Inferior parietal cortex (tissue), 1 donor: ENCODE measurements at regions not wholly inside any gene's neighbourhood (a gene's known extent, or its start where the extent isn't known, plus 50 kb on each side); places are given as distances from the start of the nearest gene placed in this dataset.

Experiments
- DNase-seq: peaks from one replicate; pipeline ENCODE4 v3.0.0-alpha.2; 2016; ENCODE audit errors: extremely low spot score

DNA sequence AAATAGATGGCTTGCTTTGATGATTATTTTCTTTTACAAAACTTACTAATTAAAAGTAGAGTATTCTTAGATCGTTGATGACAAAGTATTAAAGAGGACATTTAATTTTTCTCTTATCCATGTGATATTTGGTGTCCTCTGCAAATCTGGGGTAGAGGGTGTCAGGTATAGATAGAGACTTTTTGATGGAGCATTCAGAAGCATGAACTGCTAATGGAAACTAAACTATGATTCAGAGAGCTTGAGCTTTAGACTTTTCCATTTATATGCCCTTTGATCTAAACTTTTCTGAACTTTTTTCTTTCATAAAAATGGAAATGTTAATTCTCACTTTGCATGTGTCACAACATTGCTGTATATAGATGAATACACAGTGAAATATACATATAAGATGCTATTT is 619.7 kb downstream of the PLCL1 start:
- no peak for DNase-seq

DNA sequence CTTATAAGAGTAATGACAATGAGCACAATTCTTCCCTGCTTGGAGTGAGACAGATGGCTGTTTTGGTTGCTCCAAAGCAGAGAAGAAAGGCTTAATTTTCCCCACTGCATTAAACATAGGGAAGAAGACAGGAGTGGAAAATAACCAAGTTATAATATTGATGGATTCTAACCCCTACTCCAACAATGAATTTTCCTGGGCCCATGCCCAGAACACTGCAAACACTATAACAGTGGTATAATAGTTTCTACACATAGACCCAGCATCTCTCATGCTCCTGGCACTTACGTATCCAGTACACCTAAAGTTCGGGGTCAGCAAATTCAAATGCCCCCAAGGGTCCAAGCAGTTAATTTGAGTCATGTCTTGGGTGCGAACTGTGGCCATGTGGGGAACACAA is 613.4 kb downstream of the PLCL1 start:
- DNase-seq: no peak

DNA sequence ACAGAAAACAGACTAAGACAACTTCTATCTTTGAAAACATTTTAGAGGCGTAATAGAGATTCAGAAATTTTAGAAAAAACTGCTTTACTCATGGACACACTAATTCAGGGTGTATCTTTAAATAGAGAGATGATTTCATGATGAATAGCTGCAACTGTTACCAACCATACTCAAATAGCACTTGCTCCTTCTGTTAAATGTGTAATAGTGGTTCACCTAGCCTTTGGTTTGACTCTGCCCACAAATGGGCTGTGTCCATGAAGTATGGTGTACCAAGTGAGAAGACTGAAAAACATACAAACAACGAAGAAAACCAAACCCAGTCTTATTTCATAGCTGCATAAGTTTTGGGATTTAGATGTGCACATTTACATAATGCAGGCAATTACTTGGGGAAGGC is 610.6 kb downstream of the PLCL1 start:
- no peak for DNase-seq

DNA sequence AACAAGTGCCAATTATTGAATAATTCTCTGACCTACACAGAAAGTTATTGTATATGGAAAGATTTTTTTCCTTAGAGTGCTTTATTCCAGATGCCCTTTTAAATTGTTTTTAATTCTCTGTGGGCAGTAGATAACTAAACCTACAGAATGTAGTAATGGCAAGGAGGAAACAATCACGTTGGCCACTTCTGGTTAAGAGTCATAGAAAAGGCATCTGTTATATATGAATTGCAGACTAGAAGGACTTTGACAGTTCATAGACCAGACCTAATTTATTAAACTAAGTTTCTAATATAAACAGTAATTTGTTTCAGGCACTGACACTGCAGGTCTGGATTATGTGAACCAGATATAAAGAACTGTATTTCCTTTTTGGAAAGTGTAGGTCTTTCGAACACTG is 607.5 kb downstream of the PLCL1 start:
- no peak for DNase-seq

DNA sequence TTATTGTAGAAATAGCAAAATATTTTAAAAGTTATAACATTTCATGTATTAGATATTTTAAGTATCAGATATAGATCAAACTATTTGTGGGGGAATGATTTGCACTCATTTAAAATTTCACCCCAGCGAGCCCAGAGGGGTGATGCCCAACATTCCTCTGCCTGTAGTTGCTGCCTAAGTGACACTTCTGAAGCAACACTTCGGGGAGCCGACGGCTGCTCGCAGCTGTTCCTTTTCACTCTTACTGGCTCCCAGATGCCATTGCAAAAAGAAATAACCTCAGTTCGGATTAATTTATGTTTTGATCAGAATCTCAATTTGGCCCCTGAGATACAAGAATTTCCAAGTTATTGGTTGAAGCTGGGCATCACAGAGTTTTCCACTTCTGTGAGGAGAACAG is 603.8 kb downstream of the PLCL1 start:
- DNase-seq: no peak

DNA sequence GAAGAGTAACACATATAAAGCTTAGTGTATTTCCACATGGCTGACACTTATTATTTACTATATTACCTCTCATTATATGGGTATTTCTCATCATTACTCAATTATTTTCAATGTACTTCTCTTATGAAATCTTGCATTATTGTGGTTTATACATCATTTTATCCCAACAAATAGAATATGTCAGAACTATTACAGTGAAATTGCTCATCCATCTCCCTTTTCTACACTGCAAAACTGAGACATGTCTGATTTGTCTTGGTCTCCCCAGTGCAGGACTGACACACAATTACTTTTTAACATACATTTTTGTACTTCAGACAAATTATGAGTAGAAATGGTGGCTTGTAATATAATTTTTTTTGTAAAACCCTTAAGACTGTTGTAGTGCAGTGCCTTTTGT is 600.9 kb downstream of the PLCL1 start:
- no peak for DNase-seq

DNA sequence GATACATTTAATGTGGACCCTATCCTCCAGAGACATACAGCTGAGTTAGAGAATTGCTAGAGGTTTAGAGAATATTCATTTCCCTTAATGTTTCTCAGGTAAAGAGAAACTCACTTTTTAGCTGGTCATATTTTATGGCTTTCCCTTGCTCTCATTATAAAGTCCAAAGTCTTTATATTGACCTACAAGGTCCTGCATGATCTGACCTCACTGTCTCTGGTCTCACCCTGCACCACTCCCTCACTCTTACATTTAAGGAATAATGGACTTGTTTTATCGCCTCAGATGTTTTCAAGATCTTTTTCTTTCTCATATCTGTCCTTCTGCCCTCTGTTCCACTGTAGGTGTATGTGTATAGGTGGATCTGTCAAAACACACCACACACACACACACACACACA is 597.3 kb downstream of the PLCL1 start:
- no peak for DNase-seq

DNA sequence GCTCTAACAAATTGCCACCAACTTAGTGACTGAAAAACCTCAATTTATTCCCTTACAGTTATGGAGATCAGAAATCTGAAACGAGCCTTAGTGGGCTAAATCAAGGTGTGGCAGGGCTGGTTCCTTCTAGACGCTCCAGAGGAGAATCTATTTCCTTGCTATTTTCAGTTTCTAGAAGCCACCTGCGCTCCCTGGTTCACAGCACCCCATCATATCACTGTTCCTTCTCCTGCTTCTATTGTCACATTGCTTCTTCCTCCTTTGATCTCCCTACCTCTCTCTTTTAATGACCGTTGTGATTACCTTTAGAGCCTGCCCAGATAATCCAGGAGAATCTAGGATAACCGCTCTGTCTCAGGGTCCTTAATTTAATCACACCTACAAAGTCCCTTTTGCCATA is 596.6 kb downstream of the PLCL1 start:
- no peak for DNase-seq

DNA sequence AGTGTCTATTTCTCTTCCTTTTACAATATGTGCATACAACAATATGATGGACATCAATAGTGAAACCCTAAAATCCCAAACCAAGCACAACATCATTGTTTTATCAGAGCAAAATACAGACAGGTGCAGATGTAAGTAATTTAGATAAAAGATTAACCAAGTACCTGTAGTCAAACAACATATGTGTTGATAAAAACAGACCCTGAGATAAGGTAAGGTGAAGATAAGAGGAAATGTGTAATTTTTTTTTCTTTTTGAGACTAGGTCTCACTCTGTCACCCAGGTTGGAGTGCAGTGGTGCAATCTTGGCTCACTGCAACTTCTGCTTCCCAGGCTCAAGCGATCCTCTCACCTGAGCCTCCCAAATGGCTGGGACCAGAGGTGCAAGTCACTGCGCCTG is 589.8 kb downstream of the PLCL1 start:
- no peak for DNase-seq

DNA sequence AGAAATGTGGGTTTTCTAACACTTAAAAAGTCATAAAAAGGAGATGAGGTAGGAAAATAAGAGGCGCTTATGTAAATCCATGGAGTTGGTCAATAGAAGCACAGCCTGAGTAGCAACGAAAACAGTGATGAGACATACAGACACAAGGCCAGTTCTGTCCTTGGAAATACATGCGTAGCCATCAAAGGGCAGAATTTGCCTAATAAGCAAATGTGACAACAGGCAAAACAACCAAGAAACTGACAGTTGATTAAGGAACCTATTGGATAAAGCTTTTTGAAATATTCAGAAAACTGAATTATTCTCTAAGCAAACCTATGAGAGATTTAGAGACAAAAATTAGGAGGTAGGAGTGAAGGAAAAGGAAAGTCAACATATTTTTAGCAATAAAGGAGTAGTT is 586.3 kb downstream of the PLCL1 start:
- DNase-seq: no peak

DNA sequence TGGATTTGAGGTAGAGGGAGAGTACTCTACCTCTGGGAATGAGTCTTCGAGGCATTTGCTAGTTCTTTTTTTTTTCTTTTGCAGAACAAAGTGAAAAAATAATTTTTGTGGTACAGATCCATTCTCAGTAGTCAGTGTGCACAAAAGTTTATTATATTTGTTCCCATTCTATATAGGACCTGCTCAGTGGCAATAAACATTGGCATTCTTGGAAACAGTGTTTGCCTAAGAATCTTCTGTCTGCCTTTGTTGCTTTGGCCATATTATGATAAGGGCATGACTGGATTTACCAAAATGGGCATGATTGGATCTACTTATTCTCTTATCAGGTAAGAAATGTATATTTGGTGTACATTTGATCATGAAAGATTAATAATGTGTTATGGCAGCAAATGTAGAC is 583.3 kb downstream of the PLCL1 start:
- DNase-seq: no peak

DNA sequence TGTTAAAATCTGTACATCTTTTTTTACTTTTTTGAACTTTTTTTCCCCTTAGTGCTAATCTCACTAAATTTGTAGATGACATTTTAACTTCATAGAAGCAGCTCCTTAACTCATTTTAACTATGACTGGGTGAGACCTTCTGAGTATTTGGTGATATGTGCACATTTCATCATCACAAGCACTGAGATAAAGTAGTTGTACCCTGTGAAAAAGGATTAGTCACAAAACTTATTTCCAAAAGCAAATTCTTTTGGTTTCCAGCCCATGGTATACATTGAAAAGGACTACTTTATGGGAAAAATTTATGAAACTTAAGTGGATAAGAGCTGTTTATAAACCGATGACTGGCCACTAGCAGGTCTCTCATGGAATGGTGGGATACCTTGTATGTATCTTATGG is 581.5 kb downstream of the PLCL1 start:
- no peak for DNase-seq

DNA sequence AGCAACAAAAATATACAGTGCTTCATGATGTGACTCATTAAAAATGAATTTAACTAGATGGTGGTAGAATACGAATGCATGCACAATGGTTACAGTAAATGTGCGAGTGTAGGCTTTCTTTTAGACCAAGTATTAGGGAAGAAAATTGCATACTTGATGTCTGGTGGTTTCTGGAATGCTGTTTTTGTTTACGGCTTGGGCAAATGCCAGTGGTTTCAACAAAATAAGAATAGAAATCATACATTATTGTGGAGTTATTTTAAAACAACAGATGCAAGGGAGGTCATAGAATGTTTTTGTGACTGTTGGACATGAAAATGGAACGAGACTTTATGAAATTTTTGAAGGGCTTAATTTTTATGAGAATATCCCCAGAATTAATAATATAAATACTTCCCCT is 580.9 kb downstream of the PLCL1 start:
- DNase-seq: no peak

DNA sequence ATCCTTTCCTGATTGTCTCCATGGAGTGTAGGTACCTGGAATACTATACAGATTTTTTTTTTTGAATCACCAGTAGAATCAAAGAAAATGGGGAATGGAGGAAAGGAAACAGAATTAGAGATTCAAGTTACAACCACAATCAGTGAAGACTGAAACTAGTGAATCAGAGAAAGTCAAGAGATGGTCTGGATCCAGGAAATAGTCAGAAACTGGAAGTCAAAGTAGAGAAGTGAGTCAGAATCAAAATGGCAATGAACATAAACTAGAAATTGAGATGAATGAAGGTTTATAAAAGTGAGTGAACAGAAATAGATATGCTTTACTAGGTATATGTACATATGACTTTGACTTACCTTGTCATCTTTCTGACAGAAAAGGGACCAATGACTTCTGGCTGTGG is 579.0 kb downstream of the PLCL1 start:
- no peak for DNase-seq

DNA sequence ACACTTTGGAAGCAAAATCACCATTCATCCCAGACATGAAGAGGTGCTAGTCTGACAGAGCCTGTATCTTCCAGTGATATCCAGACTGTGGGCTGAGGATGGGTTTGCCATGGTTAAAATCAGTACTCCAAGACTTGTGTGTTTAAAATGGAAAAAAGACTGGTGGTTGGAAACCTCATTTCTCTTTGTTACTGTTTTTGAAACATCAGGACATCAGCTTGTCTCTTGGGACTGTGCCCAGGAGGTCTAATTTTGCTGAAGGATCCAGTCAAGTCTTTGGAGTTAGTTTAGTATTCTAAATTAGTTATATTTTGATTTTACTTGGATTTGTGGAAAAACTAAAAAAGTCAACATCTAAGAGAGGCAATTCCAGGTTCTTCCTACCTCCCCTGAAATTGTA is 578.4 kb downstream of the PLCL1 start:
- no peak for DNase-seq

DNA sequence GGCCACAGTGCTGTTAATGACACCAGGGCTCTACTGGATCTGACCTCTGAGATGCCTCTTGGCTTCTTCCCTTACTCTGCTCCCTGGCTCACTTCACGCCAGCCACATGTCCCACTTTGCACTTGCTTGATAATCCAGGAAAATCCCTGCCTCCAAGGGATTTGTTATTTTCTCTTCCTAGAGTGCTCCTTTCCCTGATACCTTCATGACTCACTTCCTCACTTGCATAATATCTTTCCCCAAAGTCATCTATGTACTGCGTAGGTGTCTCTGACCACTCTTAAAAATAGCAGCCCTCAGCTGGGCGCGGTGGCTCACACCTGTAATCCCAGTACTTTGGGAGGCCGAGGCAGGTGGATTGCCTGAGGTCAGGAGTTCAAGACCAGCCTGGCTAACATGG is 572.3 kb downstream of the PLCL1 start:
- no peak for DNase-seq

DNA sequence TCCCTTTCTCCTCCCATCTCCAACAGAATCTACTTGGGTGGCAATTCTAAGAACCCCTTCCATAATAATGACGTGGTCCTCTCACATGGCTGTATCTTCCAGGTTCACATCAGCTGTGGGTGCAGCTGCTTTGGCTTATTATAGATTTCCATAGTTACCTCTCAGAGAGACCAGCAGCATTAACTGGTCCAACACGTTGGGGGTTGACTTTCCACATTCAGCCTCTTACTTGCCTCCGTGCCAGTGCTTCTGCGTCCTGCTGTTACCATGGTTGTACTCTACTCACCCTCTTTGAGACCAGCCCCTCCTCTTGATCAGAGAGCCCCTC is 570.7 kb downstream of the PLCL1 start:
- no peak for DNase-seq

DNA sequence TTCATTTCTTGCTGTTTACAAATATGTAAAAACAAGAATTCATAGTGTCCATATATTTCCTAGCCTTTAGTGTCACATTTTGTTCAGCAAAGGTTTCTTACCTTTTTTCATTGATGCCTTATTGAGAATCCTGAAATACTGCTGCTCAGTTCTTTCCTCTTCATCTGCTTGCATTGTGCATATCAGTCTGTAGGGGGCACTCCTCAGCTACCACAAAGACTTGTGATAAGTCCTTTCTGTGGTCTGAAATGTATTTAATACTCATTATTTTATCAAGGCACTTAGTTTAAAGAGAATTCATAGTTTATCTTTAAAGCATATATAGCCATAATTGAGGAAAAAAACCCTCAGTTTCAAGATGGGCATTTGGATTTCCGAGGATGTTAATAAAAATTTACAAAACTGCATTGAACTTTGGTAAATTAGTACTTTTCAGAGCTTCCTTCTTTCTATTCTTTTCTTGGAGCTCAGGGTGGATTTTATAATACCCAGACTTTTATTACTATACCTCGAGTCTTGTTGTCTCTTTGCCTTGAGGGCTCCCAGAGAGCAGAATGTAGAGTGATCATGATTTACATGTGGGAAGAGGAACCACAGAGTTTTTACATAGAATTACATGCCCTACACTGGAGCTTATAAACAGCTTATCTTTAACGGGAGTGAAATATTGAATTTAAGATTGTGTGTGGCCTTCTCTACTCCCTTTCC is 570.1 kb downstream of the PLCL1 start:
- peak; percentile 78 for DNase-seq

DNA sequence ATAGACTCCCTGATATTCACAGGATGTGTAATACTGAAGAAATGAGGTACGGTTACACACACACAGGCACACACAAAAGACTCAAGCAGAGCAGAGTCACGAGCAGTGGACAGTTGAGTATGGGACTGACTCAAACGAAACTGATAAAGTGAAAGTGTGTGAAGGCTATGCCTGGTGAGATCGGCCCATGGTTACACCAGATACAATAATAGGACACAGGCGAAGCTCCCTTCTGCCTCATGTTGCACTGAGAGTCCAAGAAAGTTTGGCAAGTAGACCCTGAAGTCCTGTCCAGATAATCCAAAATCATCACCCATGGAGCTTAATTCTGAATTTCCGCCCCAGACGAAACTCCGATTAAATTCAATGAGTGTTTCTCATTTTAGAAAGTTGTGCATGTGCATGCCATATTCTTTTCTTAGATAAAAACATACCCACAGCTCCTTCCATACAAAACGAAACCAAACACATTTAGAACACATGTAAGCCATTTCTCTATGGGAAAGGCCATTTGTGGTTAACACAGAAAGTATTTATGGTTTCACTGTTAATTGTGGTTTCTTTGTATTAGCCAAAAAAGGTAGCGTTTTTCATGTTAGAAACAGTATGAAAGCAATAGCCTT is 567.6 kb downstream of the PLCL1 start:
- DNase-seq: peak; percentile 55

DNA sequence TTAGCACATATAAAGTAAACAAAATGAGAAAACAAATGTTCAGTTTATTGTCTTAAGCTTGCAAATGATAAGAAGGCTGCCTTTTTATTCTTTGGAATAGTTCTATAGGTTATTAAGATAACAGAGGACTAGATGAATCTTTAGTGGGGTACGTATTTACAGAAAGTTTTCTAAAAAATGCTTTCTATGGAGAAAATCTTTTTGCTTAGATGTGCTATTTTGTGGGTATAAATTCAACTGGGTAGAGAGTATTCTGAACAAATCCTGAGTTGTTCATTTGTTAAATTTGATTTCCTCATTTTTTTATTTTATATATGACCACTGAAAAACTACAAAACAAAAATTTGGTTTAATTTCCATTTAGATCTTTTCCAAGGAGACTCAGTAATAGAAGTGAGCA is 566.9 kb downstream of the PLCL1 start:
- no peak for DNase-seq

DNA sequence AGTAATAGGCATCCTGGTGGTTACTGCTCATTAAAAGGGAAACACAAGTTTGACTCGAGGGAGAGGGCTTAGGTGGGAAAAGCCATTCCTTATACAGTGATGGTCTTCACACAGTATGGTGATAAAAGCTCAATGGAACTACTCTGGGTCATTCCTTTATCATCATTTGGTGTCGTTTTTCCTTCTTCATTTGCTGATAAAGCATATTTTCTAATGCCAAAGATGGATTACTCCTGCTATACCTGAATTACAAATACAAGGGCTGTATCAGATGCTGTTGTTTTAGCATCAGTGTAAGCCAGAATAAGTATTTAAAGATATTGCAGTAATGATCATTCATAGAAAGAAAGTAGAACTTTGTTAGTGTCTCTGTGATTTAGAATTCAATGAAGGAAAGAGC is 563.7 kb downstream of the PLCL1 start:
- no peak for DNase-seq

DNA sequence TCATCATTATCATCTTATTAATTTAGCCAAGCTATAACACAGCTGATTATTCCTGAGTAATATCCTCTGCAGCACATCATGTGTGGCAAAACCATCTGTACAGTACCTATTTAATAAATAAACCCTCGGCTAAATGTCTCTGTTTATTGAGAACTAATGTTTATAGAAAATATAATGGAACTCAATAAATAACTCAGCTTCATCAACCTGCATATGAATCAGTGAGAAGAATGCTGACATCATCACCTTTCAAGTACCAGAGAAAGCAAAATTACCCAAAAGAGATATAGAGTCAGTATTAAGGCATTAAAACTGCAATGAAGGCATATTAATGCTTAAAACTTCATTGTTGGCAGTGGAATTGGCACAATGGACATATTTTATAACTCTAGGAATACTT is 558.3 kb downstream of the PLCL1 start:
- DNase-seq: no peak

DNA sequence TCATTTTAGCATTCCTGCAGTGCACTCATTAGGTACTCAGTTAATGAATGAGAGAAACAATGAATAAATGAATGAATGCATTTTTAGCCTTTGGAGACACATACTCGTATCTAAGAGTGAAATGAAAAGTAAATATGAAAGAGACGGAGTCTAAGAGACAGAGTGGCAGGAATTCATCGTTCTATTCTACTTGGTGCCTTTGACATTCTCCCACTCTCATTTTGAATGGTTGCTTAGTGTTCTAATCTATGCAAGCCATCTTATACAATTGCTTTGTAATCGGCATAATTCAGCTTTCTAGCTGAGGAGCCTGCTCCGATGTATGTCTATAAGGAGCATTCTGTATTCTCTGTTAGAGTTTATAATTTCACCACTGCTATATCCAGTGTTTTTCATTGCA is 554.9 kb downstream of the PLCL1 start:
- no peak for DNase-seq

DNA sequence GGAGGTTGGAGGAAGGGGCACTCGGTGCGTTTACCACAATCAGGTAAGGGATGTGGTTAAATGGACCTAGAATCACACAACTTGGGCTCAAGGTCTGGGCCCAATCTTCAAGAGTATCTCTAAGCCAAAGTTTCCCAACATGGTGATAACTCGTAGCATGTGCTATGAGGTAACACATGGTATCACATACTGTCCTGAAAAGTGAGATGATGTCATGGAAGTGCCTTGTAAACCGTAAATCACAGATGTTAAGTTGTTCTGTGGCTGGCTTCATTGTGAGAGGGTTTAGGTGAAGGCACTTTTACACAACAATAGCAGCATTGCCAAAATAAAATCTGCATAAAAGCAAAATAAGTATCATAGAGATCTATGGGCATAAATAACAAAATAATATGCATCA is 551.8 kb downstream of the PLCL1 start:
- no peak for DNase-seq
